ENCODE measurements at regions not wholly inside any gene's neighbourhood (a gene's known extent, or its start where the extent isn't known, plus 50 kb on each side); places are given as distances from the start of the nearest gene placed in this dataset.

DNA sequence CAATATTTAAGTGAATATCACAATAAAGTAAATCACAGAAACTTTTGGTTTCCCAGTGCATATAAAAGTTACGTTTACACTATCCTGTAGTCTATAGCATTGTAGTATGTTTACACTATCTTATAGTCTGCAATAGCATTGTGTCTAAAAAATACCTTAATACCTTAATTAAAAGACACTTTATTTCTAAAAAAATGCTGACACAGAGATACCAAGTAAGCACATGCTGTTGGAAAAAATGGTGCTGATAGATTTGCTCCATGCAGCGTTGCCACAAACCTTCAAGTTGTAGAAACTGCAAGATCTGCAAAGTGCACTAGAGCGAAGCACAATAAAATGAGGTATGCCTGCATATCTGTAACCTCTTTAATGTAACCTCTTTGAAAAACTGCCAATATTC lies 847.3 kb downstream of the GLUD2 start:
- DNase-seq (ENCODE audit: low read depth) = no peak
- TF ChIP-seq POLR2A (IDR thresholded peaks at IDR 0.05; ENCODE audit: extremely low read depth, insufficient read length) = no peak
- TF ChIP-seq, protein P1, sequence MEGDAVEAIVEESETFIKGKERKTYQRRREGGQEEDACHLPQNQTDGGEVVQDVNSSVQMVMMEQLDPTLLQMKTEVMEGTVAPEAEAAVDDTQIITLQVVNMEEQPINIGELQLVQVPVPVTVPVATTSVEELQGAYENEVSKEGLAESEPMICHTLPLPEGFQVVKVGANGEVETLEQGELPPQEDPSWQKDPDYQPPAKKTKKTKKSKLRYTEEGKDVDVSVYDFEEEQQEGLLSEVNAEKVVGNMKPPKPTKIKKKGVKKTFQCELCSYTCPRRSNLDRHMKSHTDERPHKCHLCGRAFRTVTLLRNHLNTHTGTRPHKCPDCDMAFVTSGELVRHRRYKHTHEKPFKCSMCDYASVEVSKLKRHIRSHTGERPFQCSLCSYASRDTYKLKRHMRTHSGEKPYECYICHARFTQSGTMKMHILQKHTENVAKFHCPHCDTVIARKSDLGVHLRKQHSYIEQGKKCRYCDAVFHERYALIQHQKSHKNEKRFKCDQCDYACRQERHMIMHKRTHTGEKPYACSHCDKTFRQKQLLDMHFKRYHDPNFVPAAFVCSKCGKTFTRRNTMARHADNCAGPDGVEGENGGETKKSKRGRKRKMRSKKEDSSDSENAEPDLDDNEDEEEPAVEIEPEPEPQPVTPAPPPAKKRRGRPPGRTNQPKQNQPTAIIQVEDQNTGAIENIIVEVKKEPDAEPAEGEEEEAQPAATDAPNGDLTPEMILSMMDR (IDR thresholded peaks at IDR 0.05; ENCODE audit: low read depth, low read length) = no peak
- no peak for TF ChIP-seq MAX (IDR thresholded peaks at IDR 0.05; ENCODE audit: low read depth, low read length)
- TF ChIP-seq MYC (IDR thresholded peaks at IDR 0.05; ENCODE audit: low read depth, low read length) = no peak
- no peak overlapping the region for H3K4me3 ChIP-seq (ENCODE audit: low read depth, low read length)

DNA sequence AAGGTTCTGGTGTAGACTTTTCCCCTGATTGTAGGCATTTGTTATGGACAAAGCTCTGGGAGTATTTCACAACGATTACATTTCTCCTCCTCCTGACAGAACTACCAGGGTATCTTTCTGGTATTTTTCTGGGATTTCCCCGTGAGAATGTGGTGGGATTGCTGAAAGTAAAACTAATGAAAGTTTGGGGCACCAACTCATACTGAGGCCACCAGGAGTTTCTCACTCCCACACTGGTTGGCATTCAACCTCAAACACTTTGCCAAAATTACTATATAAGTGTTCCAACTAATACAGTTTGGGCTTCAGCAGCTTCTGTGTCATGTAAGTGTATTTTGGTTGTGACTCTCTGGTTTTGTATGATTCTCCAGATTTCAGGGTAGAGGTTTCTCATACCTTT lies 855.1 kb downstream of the GLUD2 start:
- H3K4me3 ChIP-seq (ENCODE audit: low read depth, low read length) = no peak overlapping the region
- no peak for TF ChIP-seq MAX (IDR thresholded peaks at IDR 0.05; ENCODE audit: low read depth, low read length)
- TF ChIP-seq POLR2A (IDR thresholded peaks at IDR 0.05; ENCODE audit: extremely low read depth, insufficient read length) = no peak
- no peak for TF ChIP-seq MYC (IDR thresholded peaks at IDR 0.05; ENCODE audit: low read depth, low read length)
- TF ChIP-seq, protein P1 (IDR thresholded peaks at IDR 0.05; ENCODE audit: low read depth, low read length) = no peak
- DNase-seq (ENCODE audit: low read depth) = no peak

GRCh38 chrX:121903961-121904360 lies 856.6 kb downstream of the GLUD2 start:
- TF ChIP-seq MAX (IDR thresholded peaks at IDR 0.05; ENCODE audit: low read depth, low read length) (no peak), POLR2A (IDR thresholded peaks at IDR 0.05; ENCODE audit: extremely low read depth, insufficient read length) (no peak), MYC (IDR thresholded peaks at IDR 0.05; ENCODE audit: low read depth, low read length) (no peak)
- TF ChIP-seq, protein P1 (IDR thresholded peaks at IDR 0.05; ENCODE audit: low read depth, low read length) = no peak
- no peak for DNase-seq (ENCODE audit: low read depth)
- no peak overlapping the region for H3K4me3 ChIP-seq (ENCODE audit: low read depth, low read length)

GRCh38 chrX:121921258-121921657 lies 873.8 kb downstream of the GLUD2 start:
- TF ChIP-seq POLR2A (IDR thresholded peaks at IDR 0.05; ENCODE audit: extremely low read depth, insufficient read length) = no peak
- TF ChIP-seq, protein P1 (IDR thresholded peaks at IDR 0.05; ENCODE audit: low read depth, low read length) = no peak
- TF ChIP-seq MYC (IDR thresholded peaks at IDR 0.05; ENCODE audit: low read depth, low read length) = no peak
- TF ChIP-seq MAX (IDR thresholded peaks at IDR 0.05; ENCODE audit: low read depth, low read length) = no peak
- H3K4me3 ChIP-seq (ENCODE audit: low read depth, low read length) = no peak overlapping the region
- DNase-seq (ENCODE audit: low read depth) = no peak

GRCh38 chrX:121931567-121931966 lies 884.2 kb downstream of the GLUD2 start:
- TF ChIP-seq, protein P1 (IDR thresholded peaks at IDR 0.05; ENCODE audit: low read depth, low read length) = no peak
- TF ChIP-seq MAX (IDR thresholded peaks at IDR 0.05; ENCODE audit: low read depth, low read length) = no peak
- TF ChIP-seq MYC (IDR thresholded peaks at IDR 0.05; ENCODE audit: low read depth, low read length) = no peak
- no peak for TF ChIP-seq POLR2A (IDR thresholded peaks at IDR 0.05; ENCODE audit: extremely low read depth, insufficient read length)
- no peak for DNase-seq (ENCODE audit: low read depth)
- no peak overlapping the region for H3K4me3 ChIP-seq (ENCODE audit: low read depth, low read length)

- no peak for DNase-seq (ENCODE audit: low read depth)
- H3K4me3 ChIP-seq (ENCODE audit: low read depth, low read length) = no peak overlapping the region
- TF ChIP-seq MAX (IDR thresholded peaks at IDR 0.05; ENCODE audit: low read depth, low read length) = no peak
- TF ChIP-seq, protein P1 (IDR thresholded peaks at IDR 0.05; ENCODE audit: low read depth, low read length) = no peak
- TF ChIP-seq MYC (IDR thresholded peaks at IDR 0.05; ENCODE audit: low read depth, low read length) = no peak
- no peak for TF ChIP-seq POLR2A (IDR thresholded peaks at IDR 0.05; ENCODE audit: extremely low read depth, insufficient read length)
Observed at GRCh38 chrX:121932688-121933087, 885.3 kb downstream of the GLUD2 start.

All from NB4 (cell line).